Gastrocnemius medialis (tissue), 4 donors: ENCODE measurements at regions not wholly inside any gene's neighbourhood (a gene's known extent, or its start where the extent isn't known, plus 50 kb on each side); places are given as distances from the start of the nearest gene placed in this dataset.

ENCODE experiments used
- POLR2A ChIP-seq, 2 donors: fragments of 450-650 bp; IDR thresholded peaks; one replicate each; pipeline ENCODE4 v1.6.1; 2017; ENCODE audit warnings: antibody characterized with exemption in 2 of 2, mild to moderate bottlenecking in 2 of 2, moderate library complexity in 2 of 2
- TF ChIP-seq, protein P1 (sequence below), 5 experiments: fragments of 450-650 bp in 3 of 5; fragments of 200-600 bp in 2 of 5; sonication (generic) in 2 of 5; IDR thresholded peaks in 4 of 5; conservative IDR thresholded peaks in 1 of 5; 1 replicate in 4 of 5; 2 replicates in 1 of 5; pipeline ENCODE4 v1.5.1; 2016 to 2019; ENCODE audit warnings: antibody characterized with exemption in 5 of 5, mild to moderate bottlenecking in 3 of 5, moderate library complexity in 3 of 5

DNA sequence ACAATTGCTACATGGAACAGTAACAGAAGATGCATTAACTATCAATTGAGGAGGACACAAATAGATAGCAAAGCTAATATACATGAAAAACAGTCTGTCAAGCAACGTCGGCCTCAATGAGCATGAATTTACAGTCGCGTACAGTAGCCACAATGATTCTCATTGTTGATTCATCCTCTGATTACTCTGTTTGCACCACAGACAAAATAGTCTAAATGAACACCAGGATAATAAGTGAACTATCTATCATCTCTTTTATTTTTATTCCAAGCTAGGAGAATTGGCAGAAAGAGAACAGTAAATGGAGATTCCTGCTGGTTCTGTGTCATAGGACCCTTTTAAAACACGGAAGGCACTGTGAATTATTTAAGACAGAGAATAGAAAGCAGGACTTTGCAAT lies 108.5 kb downstream of the EVX1 start:
- TF ChIP-seq, protein P1, sequence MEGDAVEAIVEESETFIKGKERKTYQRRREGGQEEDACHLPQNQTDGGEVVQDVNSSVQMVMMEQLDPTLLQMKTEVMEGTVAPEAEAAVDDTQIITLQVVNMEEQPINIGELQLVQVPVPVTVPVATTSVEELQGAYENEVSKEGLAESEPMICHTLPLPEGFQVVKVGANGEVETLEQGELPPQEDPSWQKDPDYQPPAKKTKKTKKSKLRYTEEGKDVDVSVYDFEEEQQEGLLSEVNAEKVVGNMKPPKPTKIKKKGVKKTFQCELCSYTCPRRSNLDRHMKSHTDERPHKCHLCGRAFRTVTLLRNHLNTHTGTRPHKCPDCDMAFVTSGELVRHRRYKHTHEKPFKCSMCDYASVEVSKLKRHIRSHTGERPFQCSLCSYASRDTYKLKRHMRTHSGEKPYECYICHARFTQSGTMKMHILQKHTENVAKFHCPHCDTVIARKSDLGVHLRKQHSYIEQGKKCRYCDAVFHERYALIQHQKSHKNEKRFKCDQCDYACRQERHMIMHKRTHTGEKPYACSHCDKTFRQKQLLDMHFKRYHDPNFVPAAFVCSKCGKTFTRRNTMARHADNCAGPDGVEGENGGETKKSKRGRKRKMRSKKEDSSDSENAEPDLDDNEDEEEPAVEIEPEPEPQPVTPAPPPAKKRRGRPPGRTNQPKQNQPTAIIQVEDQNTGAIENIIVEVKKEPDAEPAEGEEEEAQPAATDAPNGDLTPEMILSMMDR (IDR thresholded peaks at IDR 0.05 in 4 of 5, conservative IDR thresholded peaks at IDR 0.05 in 1 of 5), result no peak
- no peak for TF ChIP-seq POLR2A (IDR thresholded peaks at IDR 0.05)
